IMR-90 (cell line): ENCODE measurements at regions not wholly inside any gene's neighbourhood (a gene's known extent, or its start where the extent isn't known, plus 50 kb on each side); places are given as distances from the start of the nearest gene placed in this dataset.

Experiments
- ATAC-seq: fragments of 200-7000 bp; cut with Tn5 transposase; 2 replicates; pipeline ENCODE4 v1.9.1; 2020; ENCODE audit warnings: low read depth, mild to moderate bottlenecking, moderate library complexity
- BruUV-seq: library from RNA; stranded (reverse); fragments of 400-500 nt; replicated peaks from 2 replicates; lab custom pipeline; 2021; lab: Mats Ljungman, UMichigan
- CTCF ChIA-PET: fragments of 300-600 bp; formaldehyde crosslinking; extraction: SDS; loops from one replicate; lab custom pipeline; 2021; ENCODE audit warnings: antibody characterized with exemption; lab: Yijun Ruan, JAX
- POLR2A ChIA-PET: fragments of 300-600 bp; sonication (Branson Sonifier 250); formaldehyde crosslinking; loops from one replicate; lab custom pipeline; 2022; ENCODE audit warnings: antibody characterized with exemption; ENCODE audit not compliant: unreplicated experiment; lab: Charles Lee
- DNase-seq: peaks from one replicate; pipeline ENCODE4 v3.0.0; 2013
- H2AFZ ChIP-seq: replicated peaks from 2 replicates; pipeline ENCODE3; 2013; ENCODE audit warnings: low read length, mild to moderate bottlenecking; ENCODE audit not compliant: poor library complexity
- H2AK5ac ChIP-seq: 2 replicates; pipeline ENCODE4 v1.6.1; 2013; ENCODE audit warnings: low read depth, low read length, inconsistent platforms
- H2AK9ac ChIP-seq: replicated peaks from 2 replicates; pipeline ENCODE3; 2013; ENCODE audit warnings: mild to moderate bottlenecking, low read depth, low read length, moderate library complexity; ENCODE audit not compliant: poor library complexity
- H2BK120ac ChIP-seq: 2 replicates; pipeline ENCODE4 v1.6.1; 2013; ENCODE audit warnings: low read depth, low read length, inconsistent platforms
- H2BK15ac ChIP-seq: 3 replicates; pipeline ENCODE4 v1.6.1; 2013; ENCODE audit warnings: low read depth, low read length, inconsistent platforms
- H2BK20ac ChIP-seq: 2 replicates; pipeline ENCODE4 v1.6.1; 2013; ENCODE audit warnings: low read depth, mild to moderate bottlenecking, inconsistent platforms, low read length, moderate library complexity
- H2BK5ac ChIP-seq: 2 replicates; pipeline ENCODE4 v1.6.1; 2013; ENCODE audit warnings: mild to moderate bottlenecking, low read depth, low read length, inconsistent platforms; ENCODE audit not compliant: poor library complexity, severe bottlenecking
- H3K14ac ChIP-seq: replicated peaks from 2 replicates; pipeline ENCODE4 v1.6.1; 2013; ENCODE audit warnings: low read depth, low read length, inconsistent platforms
- H3K18ac ChIP-seq: 2 replicates; pipeline ENCODE4 v1.6.1; 2013; ENCODE audit warnings: low read depth, low read length, control low read depth
- H3K23ac ChIP-seq: 2 replicates; pipeline ENCODE4 v1.6.1; 2013; ENCODE audit warnings: low read depth, low read length, inconsistent platforms
- H3K27ac ChIP-seq: 2 replicates; pipeline ENCODE4 v1.5.1; 2013; ENCODE audit warnings: mild to moderate bottlenecking, control low read depth, low read length; ENCODE audit not compliant: insufficient read depth
- H3K27me3 ChIP-seq: 2 replicates; pipeline ENCODE4 v1.6.1; 2013; ENCODE audit warnings: low read length; ENCODE audit not compliant: control insufficient read depth, insufficient read depth
- H3K36me3 ChIP-seq: 2 replicates; pipeline ENCODE4 v1.6.1; 2013; ENCODE audit warnings: low read length, mixed read lengths; ENCODE audit not compliant: control insufficient read depth, insufficient read depth
- H3K4ac ChIP-seq: 2 replicates; pipeline ENCODE4 v1.6.1; 2013; ENCODE audit warnings: low read depth, low read length, inconsistent platforms
- H3K4me1 ChIP-seq: 2 replicates; pipeline ENCODE4 v1.6.1; 2013; ENCODE audit warnings: low read length, mixed read lengths; ENCODE audit not compliant: control insufficient read depth, insufficient read depth
- H3K4me2 ChIP-seq: 2 replicates; pipeline ENCODE4 v1.6.1; 2013; ENCODE audit warnings: low read depth, mild to moderate bottlenecking, control low read depth, low read length, moderate library complexity
- H3K4me3 ChIP-seq: 2 replicates; pipeline ENCODE4 v1.5.1; 2013; ENCODE audit warnings: low read depth, mild to moderate bottlenecking, control low read depth, low read length, moderate library complexity; ENCODE audit not compliant: insufficient read depth
- H3K56ac ChIP-seq: 2 replicates; pipeline ENCODE4 v1.6.1; 2013; ENCODE audit warnings: low read length, inconsistent platforms; ENCODE audit not compliant: insufficient read depth; ENCODE audit errors: extremely low read depth
- H3K79me1 ChIP-seq, 2 experiments: 2 replicates each; pipeline ENCODE4 v1.6.1; 2013; ENCODE audit warnings: low read length in 2 of 2, inconsistent platforms in 1 of 2, low read depth in 1 of 2
- H3K9ac ChIP-seq: 2 replicates; pipeline ENCODE4 v1.6.1; 2013; ENCODE audit warnings: low read depth, low read length, control low read depth
- H3K9me1 ChIP-seq: 2 replicates; pipeline ENCODE4 v1.6.1; 2013; ENCODE audit warnings: low read length, inconsistent platforms; ENCODE audit not compliant: insufficient read depth
- H3K9me3 ChIP-seq: 2 replicates; pipeline ENCODE4 v1.6.1; 2013; ENCODE audit warnings: low read length; ENCODE audit not compliant: control insufficient read depth, insufficient read depth
- H4K20me1 ChIP-seq: 2 replicates; pipeline ENCODE4 v1.6.1; 2013; ENCODE audit warnings: low read length, inconsistent platforms; ENCODE audit not compliant: insufficient read depth
- H4K5ac ChIP-seq: 2 replicates; pipeline ENCODE4 v1.6.1; 2013; ENCODE audit warnings: mild to moderate bottlenecking, low read depth, low read length, control low read depth
- H4K8ac ChIP-seq, 2 experiments: 2 replicates each; pipeline ENCODE4 v1.6.1; 2013; ENCODE audit warnings: low read depth in 2 of 2, low read length in 2 of 2, control low read depth in 1 of 2, inconsistent platforms in 1 of 2
- H4K91ac ChIP-seq: 2 replicates; pipeline ENCODE4 v1.6.1; 2013; ENCODE audit warnings: low read depth, low read length, inconsistent platforms; ENCODE audit not compliant: insufficient read depth
- BHLHE40 ChIP-seq: fragments of 150-350 bp; IDR thresholded peaks from 2 replicates; pipeline ENCODE4 v1.6.1; 2016; ENCODE audit warnings: mild to moderate bottlenecking, low read depth, low read length
- CEBPB ChIP-seq: IDR thresholded peaks from 2 replicates; pipeline ENCODE4 v1.6.1; 2012; ENCODE audit warnings: low read depth, low read length, improper control_type of control experiment
- CHD1 ChIP-seq: IDR thresholded peaks from 2 replicates; pipeline ENCODE4 v1.6.1; 2012; ENCODE audit warnings: low read depth, low read length, improper control_type of control experiment
- FOS ChIP-seq: fragments of 150-350 bp; IDR thresholded peaks from 2 replicates; pipeline ENCODE4 v1.6.1; 2016; ENCODE audit warnings: low read depth, low read length
- MAFK ChIP-seq: IDR thresholded peaks from 2 replicates; pipeline ENCODE4 v1.6.1; 2012; ENCODE audit warnings: low read depth, low read length, improper control_type of control experiment
- MAZ ChIP-seq: IDR thresholded peaks from 2 replicates; pipeline ENCODE4 v1.6.1; 2012; ENCODE audit warnings: low read depth, mild to moderate bottlenecking, low read length, improper control_type of control experiment, moderate library complexity, borderline replicate concordance
- MXI1 ChIP-seq: IDR thresholded peaks from 2 replicates; pipeline ENCODE4 v1.6.1; 2012; ENCODE audit warnings: low read depth, mild to moderate bottlenecking, low read length, moderate library complexity, borderline replicate concordance
- RCOR1 ChIP-seq: IDR thresholded peaks from 2 replicates; pipeline ENCODE4 v1.6.1; 2012; ENCODE audit warnings: mild to moderate bottlenecking, low read length, improper control_type of control experiment; ENCODE audit not compliant: insufficient replicate concordance
- RFX5 ChIP-seq: IDR thresholded peaks from 2 replicates; pipeline ENCODE4 v1.8.0; 2012; ENCODE audit warnings: low read depth, mild to moderate bottlenecking, low read length, moderate library complexity
- SMC3 ChIP-seq: fragments of 150-350 bp; IDR thresholded peaks from 2 replicates; pipeline ENCODE4 v1.6.1; 2016; ENCODE audit warnings: low read depth, mild to moderate bottlenecking, antibody characterized with exemption, low read length, moderate library complexity
- WGBS, 2 experiments: methylation state at CpG; one replicate each; pipeline versions ENCODE4 v1.1.5 to v1.1.7; 2013; ENCODE audit warnings: missing lambda C conversion rate in 2 of 2; ENCODE audit not compliant: insufficient read length in 1 of 2; ENCODE audit errors: extremely low coverage in 2 of 2; 5-methylcytosine and 5-hydroxymethylcytosine counted together
- dilution Hi-C: fragments of 300-500 bp; cut with HindIII; formaldehyde crosslinking; loops from one replicate; pipeline ENCODE4 v1.14.3; 2018; ENCODE audit warnings: low sequenced_read_pairs; ENCODE audit not compliant: unreplicated experiment
- in situ Hi-C: fragments of 300-500 bp; cut with MboI; formaldehyde crosslinking; loops from 3 replicates; pipeline ENCODE4 v1.14.3; 2019; ENCODE audit warnings: low sequenced_read_pairs, inconsistent platforms, mixed read lengths
- intact Hi-C: fragments of 100-400 bp; cut with micrococcal nuclease; formaldehyde crosslinking; loops from 2 replicates; pipeline ENCODE4 v1.10.0; 2022
- TF ChIP-seq, protein P1 (sequence below): fragments of 150-350 bp; IDR thresholded peaks from 2 replicates; pipeline ENCODE4 v1.6.1; 2016; ENCODE audit warnings: low read depth, mild to moderate bottlenecking, low read length, moderate library complexity, borderline replicate concordance
- TF ChIP-seq, protein P2 (sequence below): conservative IDR thresholded peaks from 2 replicates; pipeline ENCODE4 v1.5.1; 2012; ENCODE audit warnings: mild to moderate bottlenecking, low read depth, low read length, improper control_type of control experiment

DNA sequence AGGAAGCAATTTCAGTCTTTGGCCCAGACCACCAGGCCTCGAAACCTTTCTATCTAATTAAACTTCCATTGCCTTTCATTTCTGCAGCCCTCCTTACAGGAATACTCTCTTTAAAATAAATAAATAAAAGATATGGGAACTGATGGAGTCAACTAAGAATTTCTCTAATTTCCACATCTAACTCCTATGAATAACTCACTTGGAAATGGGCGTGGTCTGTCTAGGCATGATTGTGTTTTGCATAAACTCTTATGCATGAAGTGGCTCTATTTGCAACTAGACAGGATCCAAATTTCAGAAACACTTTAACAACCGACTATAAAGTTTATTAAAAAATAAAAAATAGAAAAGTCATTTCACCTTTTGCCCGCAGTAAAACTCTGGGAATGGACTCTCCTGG, 199.5 kb downstream of the ADSS2 start:
- POLR2A ChIA-PET: no interaction called here

More for the DNA sequence above, 199.5 kb downstream of the ADSS2 start:
- intact Hi-C loops: no loop called here
- no peaks in the 10 kb centered on the region; the same call in 1 of the 2 replicates for H3K27me3 ChIP-seq
- no peak overlapping the region for H3K27ac ChIP-seq
- H2BK120ac ChIP-seq: no peak overlapping the region
- H3K14ac ChIP-seq: no peak overlapping the region
- no peak overlapping the region for H3K4me2 ChIP-seq
- WGBS, 2 experiments: no CpG with 5 or more reads among the region's 4 CpGs
- no peaks in the 10 kb centered on the region for H3K9me1 ChIP-seq
- no peak overlapping the region for H3K9ac ChIP-seq
- H4K20me1 ChIP-seq: no peaks in the 10 kb centered on the region
- H2BK15ac ChIP-seq: no peak overlapping the region
- no peak overlapping the region for H2AK5ac ChIP-seq
- no peak overlapping the region for H4K8ac ChIP-seq
- no peak for ATAC-seq
- TF ChIP-seq MAFK (no peak), MAZ (no peak), CEBPB (no peak), RFX5 (no peak), MXI1 (no peak), SMC3 (no peak), RCOR1 (no peak), CHD1 (no peak), BHLHE40 (no peak), FOS (no peak)
- TF ChIP-seq, protein P1, sequence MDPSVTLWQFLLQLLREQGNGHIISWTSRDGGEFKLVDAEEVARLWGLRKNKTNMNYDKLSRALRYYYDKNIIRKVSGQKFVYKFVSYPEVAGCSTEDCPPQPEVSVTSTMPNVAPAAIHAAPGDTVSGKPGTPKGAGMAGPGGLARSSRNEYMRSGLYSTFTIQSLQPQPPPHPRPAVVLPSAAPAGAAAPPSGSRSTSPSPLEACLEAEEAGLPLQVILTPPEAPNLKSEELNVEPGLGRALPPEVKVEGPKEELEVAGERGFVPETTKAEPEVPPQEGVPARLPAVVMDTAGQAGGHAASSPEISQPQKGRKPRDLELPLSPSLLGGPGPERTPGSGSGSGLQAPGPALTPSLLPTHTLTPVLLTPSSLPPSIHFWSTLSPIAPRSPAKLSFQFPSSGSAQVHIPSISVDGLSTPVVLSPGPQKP: no peak
- TF ChIP-seq, protein P2, sequence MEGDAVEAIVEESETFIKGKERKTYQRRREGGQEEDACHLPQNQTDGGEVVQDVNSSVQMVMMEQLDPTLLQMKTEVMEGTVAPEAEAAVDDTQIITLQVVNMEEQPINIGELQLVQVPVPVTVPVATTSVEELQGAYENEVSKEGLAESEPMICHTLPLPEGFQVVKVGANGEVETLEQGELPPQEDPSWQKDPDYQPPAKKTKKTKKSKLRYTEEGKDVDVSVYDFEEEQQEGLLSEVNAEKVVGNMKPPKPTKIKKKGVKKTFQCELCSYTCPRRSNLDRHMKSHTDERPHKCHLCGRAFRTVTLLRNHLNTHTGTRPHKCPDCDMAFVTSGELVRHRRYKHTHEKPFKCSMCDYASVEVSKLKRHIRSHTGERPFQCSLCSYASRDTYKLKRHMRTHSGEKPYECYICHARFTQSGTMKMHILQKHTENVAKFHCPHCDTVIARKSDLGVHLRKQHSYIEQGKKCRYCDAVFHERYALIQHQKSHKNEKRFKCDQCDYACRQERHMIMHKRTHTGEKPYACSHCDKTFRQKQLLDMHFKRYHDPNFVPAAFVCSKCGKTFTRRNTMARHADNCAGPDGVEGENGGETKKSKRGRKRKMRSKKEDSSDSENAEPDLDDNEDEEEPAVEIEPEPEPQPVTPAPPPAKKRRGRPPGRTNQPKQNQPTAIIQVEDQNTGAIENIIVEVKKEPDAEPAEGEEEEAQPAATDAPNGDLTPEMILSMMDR: no peak
- no peaks in the 10 kb centered on the region for H3K36me3 ChIP-seq
- no peak overlapping the region for H2BK20ac ChIP-seq
- dilution Hi-C loops: no loop called here
- no peak overlapping the region for H3K4ac ChIP-seq
- no peak overlapping the region for H3K56ac ChIP-seq
- no TSS peak for BruUV-seq
- no peak overlapping the region for H4K5ac ChIP-seq
- in situ Hi-C loops: loop anchor here (25.0 kb wide), 2 partner anchors 190 to 515 kb away; partner anchors contain the start of gene ZBTB18
- H3K4me3 ChIP-seq: no peak overlapping the region
- CTCF ChIA-PET: no interaction called here
- peaks cover 5% of the 10 kb centered on the region; the same call in 1 of the 2 replicates for H3K9me3 ChIP-seq
- H2AFZ ChIP-seq: no peak overlapping the region
- H3K79me1 ChIP-seq: no peaks in the 10 kb centered on the region
- DNase-seq: no peak
- H2AK9ac ChIP-seq: no peak overlapping the region
- no peak overlapping the region for H3K23ac ChIP-seq
- H4K91ac ChIP-seq: no peak overlapping the region
- no peak overlapping the region for H2BK5ac ChIP-seq
- H3K4me1 ChIP-seq: no peaks in the 10 kb centered on the region
- no peak overlapping the region for H3K18ac ChIP-seq
